GM18870 (cell line): ENCODE measurements at regions not wholly inside any gene's neighbourhood (a gene's known extent, or its start where the extent isn't known, plus 50 kb on each side); places are given as distances from the start of the nearest gene placed in this dataset.

Experiments used
- ATAC-seq: cut with Tn5 transposase; IDR thresholded peaks from one replicate; pipeline ENCODE4 v1.9.1; 2021; ENCODE audit warnings: moderate library complexity; ENCODE audit not compliant: unreplicated experiment

DNA sequence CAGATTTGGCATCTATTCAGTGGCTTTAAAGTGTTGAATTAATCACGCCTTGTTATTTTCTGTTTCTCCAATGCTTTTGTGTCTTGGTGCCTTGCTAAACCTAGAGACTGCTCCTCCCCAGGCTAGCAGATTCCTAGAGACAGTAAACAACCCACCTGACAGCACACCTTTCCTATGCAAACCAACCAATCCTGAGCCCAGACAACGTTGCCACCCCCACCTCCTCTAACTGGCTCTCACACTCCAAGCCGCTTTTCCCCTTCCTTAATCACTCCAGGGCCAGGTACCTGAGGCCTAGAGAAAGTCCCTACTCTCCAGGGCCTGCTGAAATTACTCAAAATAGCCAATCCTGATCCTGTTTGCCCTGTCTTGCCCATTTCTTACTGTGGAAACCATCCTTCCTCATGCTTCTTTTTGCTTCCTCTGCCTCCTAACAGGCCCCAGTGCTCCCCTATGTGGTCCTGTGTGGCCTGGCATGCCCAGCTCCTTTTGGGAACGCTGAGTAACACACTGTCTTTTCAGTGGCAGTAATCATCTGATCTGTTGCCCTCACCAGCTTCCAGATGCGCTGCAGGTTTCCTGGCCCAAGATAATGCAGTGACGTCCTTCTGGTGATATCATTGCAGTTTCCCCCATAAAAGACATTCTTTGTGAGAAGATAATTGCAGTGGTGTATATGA, 53.4 kb downstream of the GAS1 start:
- ATAC-seq = no peak

DNA sequence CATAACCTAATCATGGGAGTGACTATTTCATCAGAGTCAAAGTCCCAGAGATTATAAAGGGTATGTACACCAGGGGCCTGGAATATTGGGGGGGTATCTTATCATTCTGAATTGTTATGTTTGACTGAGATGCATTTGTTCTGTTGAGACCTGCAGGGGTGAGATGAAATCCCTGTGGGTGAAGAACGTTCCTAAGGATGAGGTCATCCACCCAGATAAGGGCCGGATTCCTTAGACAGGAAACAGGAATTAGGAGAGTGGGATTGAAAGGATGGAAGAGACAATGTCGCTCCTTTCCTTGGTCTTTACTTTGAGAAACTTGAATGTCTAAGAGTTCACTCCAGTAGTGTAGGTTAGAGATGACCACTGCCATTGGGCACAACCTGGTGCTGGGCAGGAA, 54.7 kb downstream of the GAS1 start:
- no peak for ATAC-seq

DNA sequence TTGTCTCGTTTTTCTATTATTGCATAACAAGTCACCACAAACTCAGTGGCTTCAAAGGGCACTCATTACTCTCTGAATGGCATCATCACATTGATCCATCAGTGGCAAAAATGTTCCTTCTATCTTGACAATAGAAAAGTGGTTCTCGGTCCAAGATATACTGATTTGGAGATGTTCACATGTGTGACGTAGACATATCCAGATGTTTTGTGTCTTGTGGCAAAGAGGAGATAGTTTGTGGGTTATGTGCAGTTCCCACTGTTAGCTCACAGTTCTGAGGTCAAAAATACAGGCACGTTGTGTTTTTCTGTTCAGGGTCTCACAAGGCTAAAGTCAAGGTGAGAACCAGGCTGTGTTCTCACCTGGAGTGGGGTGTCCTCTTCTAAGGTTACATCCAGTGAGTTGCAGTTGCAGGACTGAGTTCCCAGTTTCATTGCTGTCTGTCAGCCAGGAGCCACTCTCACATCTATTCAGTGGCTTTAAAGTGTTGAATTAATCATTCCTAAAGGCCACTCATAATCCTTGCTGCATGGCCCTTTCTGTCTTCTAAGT, 55.3 kb downstream of the GAS1 start:
- no peak for ATAC-seq

DNA sequence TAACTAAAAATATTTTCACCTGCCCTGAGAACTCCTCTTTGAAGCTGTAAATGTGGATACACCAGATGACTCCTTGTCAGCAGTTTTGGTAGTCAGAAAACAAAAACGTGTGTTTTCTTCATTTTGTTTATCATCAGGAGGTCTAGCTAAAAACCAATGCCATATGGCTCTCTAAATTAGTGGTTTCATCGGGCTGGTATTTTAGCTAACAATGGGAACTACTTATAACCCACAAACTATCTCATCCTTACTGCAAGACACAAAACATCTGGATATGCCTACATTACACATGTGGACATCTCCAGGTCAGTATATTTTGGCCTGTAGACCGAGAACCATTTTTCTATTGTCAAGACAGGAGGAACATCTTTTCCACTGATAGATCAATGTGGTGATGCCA, 56.2 kb downstream of the GAS1 start:
- ATAC-seq = no peak

GRCh38 chr9:86885232-86885631, 62.1 kb downstream of the GAS1 start:
- ATAC-seq = no peak

DNA sequence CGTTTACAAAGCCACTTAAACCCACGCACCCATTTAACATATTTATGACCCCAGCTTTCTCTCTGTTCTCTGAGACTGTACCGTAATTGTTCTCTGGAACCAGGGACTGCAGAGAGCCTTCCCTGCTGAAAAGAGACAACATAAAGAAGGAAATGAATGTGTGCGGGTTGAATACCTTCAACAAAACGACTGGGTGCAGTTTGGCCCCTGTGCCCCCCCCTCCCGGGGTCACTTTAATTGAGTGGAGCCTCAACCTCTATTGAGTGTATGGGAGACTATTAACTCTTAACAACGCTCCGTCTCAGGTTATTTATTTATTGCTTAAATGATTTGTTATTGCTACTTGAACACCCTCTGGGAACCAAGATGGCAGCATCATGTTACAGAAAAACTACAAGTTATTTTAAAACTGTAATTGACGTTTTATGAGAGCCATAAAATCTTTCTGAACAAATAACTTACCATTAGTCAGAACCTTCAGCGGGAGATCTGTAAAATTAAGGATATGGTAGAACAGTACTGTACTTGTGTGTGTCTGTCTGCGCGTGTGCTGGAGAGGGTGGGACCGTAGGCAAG, 70.6 kb downstream of the GAS1 start:
- no peak for ATAC-seq

GRCh38 chr9:86868616-86869015, 78.7 kb downstream of the GAS1 start:
- ATAC-seq = no peak

DNA sequence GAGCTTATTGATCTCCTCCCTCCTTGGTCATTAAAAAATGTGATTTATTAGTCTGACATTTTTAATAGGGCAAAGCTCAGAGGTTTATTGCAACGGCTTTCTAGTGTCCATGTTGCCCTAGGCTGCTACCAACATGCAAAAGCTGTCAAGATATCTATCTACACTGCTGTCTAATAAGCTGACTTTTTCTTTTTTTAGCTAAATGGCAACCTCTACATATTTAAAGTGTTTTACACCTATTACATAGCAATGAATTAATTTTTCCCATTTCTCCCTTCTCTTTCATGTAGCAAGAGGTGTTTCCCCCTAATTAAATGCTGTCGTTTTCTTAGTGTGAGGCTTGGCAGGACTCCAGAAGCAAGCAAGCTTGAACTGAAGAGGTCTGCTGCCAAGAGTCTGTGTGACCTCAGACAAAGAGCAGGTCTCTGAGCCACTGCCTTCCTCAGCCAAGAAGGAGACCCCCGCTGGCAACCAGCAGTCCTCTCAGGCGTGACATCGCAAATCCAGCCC, 79.4 kb downstream of the GAS1 start:
- no peak for ATAC-seq

GRCh38 chr9:86865952-86866351, 81.4 kb downstream of the GAS1 start:
- no peak for ATAC-seq

GRCh38 chr9:86860006-86860405, 87.3 kb downstream of the GAS1 start:
- no peak for ATAC-seq

DNA sequence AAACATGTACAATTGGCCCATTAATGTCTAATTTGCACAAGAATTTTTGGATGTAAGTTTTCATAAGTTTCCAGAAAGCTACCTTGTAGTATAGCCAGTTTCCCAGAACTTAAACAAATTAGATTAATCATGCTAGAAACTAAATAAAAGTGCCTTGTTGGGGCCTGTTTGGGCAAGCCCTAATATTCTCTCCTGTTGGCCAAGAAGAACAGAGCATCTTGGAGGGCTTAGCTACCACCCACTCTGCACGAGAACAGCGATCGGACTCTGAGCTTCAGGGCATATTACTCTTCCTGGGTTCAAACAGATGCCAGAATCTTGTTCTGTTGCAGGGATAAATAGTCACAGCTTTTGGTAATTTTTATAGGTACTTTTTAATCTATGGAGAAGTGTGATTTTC, 88.2 kb downstream of the GAS1 start:
- ATAC-seq = no peak

GRCh38 chr9:86858009-86858408, 89.3 kb downstream of the GAS1 start:
- ATAC-seq = no peak

- no peak for ATAC-seq
Measured at GRCh38 chr9:86856259-86856658, 91.0 kb downstream of the GAS1 start.

DNA sequence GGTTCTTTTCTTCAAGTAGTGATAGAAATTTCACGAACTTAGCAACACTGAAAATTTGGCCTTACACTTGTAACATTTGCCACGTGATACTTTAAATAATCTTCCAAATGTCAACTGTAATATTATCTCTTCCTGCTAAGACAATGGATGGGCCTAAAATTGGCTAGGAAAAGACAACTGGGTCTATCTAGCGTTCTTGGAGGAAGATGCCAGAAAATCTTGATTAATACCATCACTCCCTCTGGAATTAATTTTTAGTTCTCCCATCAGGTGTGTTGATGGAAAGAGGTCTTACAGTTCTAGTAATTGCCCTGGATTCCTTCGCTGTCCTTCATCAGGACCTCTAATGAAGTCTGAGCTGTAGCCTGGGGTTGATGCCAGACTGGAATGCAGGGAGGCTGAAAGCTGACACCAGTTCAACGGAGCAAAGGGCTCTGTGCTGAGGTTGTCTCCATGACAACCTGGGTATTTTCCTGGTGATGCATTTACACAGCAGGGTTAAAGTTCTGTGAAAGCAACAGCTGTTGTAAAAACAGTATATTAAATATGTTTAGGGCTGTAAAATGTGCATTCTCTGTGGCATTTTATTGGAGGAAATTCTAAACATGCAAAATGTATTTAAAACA, 92.3 kb downstream of the GAS1 start:
- ATAC-seq = no peak

DNA sequence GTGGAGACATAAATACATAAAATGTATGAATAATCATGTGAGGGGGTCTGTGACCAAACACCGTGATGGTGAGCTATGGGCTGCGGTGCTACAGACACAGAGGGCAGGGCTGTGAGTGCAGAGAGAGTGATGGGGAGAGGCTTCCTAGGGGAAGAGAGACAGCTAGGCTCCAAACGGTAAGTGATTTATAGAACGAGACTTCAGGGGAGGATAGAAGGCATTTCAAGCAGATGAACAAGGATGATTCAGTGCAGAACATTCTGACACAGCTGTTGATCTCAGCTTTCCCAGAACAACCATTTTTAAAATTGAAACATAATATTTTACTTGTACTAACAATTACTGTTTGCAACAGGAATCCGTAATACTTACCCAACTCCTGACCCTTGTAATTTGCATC, 100.7 kb downstream of the GAS1 start:
- no peak for ATAC-seq

DNA sequence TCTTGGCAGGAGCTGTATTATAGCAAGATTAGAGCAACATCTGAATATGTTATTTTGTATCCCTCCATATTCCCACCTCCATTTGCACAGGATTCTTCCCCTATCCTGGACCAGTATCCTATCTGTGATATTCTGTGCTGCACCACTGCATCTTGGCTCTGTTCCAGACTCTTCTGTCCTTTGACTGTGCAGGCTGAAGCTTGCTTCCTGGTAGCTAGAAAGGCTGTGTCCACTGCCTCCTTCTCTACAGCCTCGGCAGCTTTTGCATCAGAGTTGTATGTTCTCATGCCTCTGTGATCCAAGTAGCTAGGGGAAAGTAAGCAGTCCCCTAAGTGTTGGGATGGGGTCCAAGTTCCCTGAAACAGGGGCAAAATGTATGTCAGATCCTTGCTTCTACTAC, 104.1 kb downstream of the GAS1 start:
- no peak for ATAC-seq

GRCh38 chr9:86842573-86842972, 104.7 kb downstream of the GAS1 start:
- no peak for ATAC-seq

DNA sequence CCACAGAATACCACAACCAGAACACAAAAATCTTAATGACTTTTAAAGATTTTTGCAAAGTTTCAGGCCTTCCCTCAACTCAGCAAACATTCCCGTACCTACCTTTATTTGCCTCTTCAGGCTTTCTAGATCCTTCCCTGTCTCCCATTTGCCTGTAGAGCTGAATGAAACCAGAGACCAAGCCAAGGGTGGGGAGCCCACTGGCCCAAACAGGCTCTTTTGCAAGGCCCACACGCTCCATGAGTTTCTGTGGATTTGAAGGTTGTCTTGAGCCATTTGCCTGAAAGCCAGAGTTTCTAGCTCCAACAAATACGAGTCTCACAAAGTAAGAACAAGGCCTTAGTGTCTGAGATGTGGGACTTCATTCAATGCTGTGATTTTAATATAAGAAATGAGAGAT, 107.8 kb downstream of the GAS1 start:
- no peak for ATAC-seq

GRCh38 chr9:86838519-86839497, 108.5 kb downstream of the GAS1 start:
- no peak for ATAC-seq

- no peak for ATAC-seq
Measured at GRCh38 chr9:86837345-86837744, 110.0 kb downstream of the GAS1 start.

GRCh38 chr9:86836797-86837196, 110.5 kb downstream of the GAS1 start:
- ATAC-seq = peak; percentile 82
